Stomach (tissue), 8 donors: ENCODE measurements at regions not wholly inside any gene's neighbourhood (a gene's known extent, or its start where the extent isn't known, plus 50 kb on each side); places are given as distances from the start of the nearest gene placed in this dataset.

ENCODE experiments used
- DNase-seq, 2 donors: peaks; one replicate each; pipeline versions ENCODE4 v3.0.0 to v3.0.0-alpha.2; 2013 to 2019
- H3K27ac ChIP-seq, 5 donors: fragments of 200-600 bp in 4 of 5; sonication (generic) in 4 of 5; one replicate each; pipeline ENCODE4 v1.5.1; 2013 to 2019; ENCODE audit warnings: mild to moderate bottlenecking in 1 of 5, moderate library complexity in 1 of 5
- H3K27me3 ChIP-seq, 3 donors: fragments of 200-600 bp; sonication (generic); one replicate each; pipeline ENCODE4 v1.5.1; 2017 to 2019; ENCODE audit warnings: mixed run types in 1 of 3
- H3K36me3 ChIP-seq, 4 donors: fragments of 200-600 bp; sonication (generic); 1 replicate in 3 of 4; 2 replicates in 1 of 4; pipeline ENCODE4 v1.5.1; 2016 to 2019
- H3K4me1 ChIP-seq, 4 donors: fragments of 200-600 bp; sonication (generic); one replicate each; pipeline ENCODE4 v1.5.1; 2016 to 2019
- H3K4me3 ChIP-seq, 4 donors: fragments of 200-600 bp; sonication (generic) in 3 of 4; one replicate each; pipeline ENCODE4 v1.5.1; 2016 to 2019; ENCODE audit warnings: mild to moderate bottlenecking in 1 of 4
- H3K9me3 ChIP-seq, 4 donors: fragments of 200-600 bp; sonication (generic); one replicate each; pipeline ENCODE4 v1.5.1; 2016 to 2019
- CTCF ChIP-seq, 7 experiments: fragments of 450-650 bp in 4 of 7; fragments of 200-600 bp in 3 of 7; sonication (generic) in 3 of 7; IDR thresholded peaks; one replicate each; pipeline ENCODE4 v1.5.1; 2016 to 2019; ENCODE audit warnings: antibody characterized with exemption in 7 of 7, control low read depth in 2 of 7, mild to moderate bottlenecking in 1 of 7
- EP300 ChIP-seq: sonication (generic); formaldehyde crosslinking; IDR thresholded peaks from one replicate; pipeline ENCODE4 v1.6.1; 2017; ENCODE audit warnings: antibody characterized with exemption
- POLR2A ChIP-seq, 4 donors: fragments of 450-650 bp; IDR thresholded peaks; one replicate each; pipeline ENCODE4 v1.6.1; 2016; ENCODE audit warnings: antibody characterized with exemption in 4 of 4, control low read depth in 2 of 4, mild to moderate bottlenecking in 1 of 4, moderate library complexity in 1 of 4
- POLR2AphosphoS5 ChIP-seq, 3 donors: sonication (generic); formaldehyde crosslinking; IDR thresholded peaks; one replicate each; pipeline ENCODE4 v1.6.1; 2016; ENCODE audit warnings: antibody characterized with exemption in 3 of 3
- WGBS, 5 donors: extraction: QIAGEN DNeasy Blood & Tissue Kit in 3 of 5; methylation state at CpG; one replicate each; pipeline versions ENCODE4 v1.1.5 to v1.1.7; 2013 to 2018; 5-methylcytosine and 5-hydroxymethylcytosine counted together
- intact Hi-C: fragments of 100-400 bp; cut with DNase I; formaldehyde crosslinking; loops from one replicate; pipeline ENCODE4 v1.15.1; 2023; ENCODE audit warnings: low total_unique reads
- donor health status: healthy with polysubstance abuse.
- donor health status: Bipolar disorder and iron deficiency.
- donor health status: healthy.

GRCh38 chr7:46512891-46513413, 591.9 kb upstream of the IGFBP3 start:
- Histone ChIP-seq H3K4me3 (no peak overlapping the region), H3K9me3 (peaks cover 0 to 6% (median 3%) of the 10 kb centered on the region in 4 donors), H3K27ac (no peak overlapping the region), H3K4me1 (peaks cover 0 to 10% (median 6%) of the 10 kb centered on the region in 4 donors), H3K27me3 (no peaks in the 10 kb centered on the region), H3K36me3 (no peaks in the 10 kb centered on the region)
- DNase-seq: peak in 1 of 2 donors; percentile 52
- WGBS, 5 donors: 15 to 33% (median 27%) methylated on average over 4 of the region's 4 CpGs
- intact Hi-C loops: no loop called here
- TF ChIP-seq POLR2AphosphoS5 (IDR thresholded peaks at IDR 0.05) (peak in 2 of 3 donors; percentile 34 to 66), CTCF (IDR thresholded peaks at IDR 0.05) (no peak)

GRCh38 chr7:46511442-46512215, 590.6 kb upstream of the IGFBP3 start:
- Histone ChIP-seq H3K27me3 (no peaks in the 10 kb centered on the region), H3K4me3 (no peak overlapping the region), H3K9me3 (peaks cover 0 to 6% (median 3%) of the 10 kb centered on the region in 4 donors), H3K4me1 (peaks cover 0 to 10% (median 6%) of the 10 kb centered on the region in 4 donors), H3K27ac (no peak overlapping the region), H3K36me3 (no peaks in the 10 kb centered on the region)
- 51 to 84% (median 65%) methylated on average over 3 of the region's 3 CpGs for WGBS, 5 donors
- intact Hi-C loops: no loop called here
- DNase-seq: no peak
- no peak for TF ChIP-seq POLR2AphosphoS5 (IDR thresholded peaks at IDR 0.05)
- TF ChIP-seq CTCF (IDR thresholded peaks at IDR 0.05): no peak
- no peak for TF ChIP-seq POLR2A (IDR thresholded peaks at IDR 0.05)
- TF ChIP-seq EP300: no peak

- intact Hi-C loops: no loop called here
- WGBS, 5 donors: 51 to 77% (median 65%) methylated on average over 2 of the region's 2 CpGs
- Histone ChIP-seq H3K9me3 (peaks cover 0 to 17% (median 5%) of the 10 kb centered on the region in 4 donors), H3K27ac (no peak overlapping the region), H3K36me3 (no peaks in the 10 kb centered on the region), H3K4me3 (no peak overlapping the region), H3K4me1 (peaks cover 0 to 10% (median 5%) of the 10 kb centered on the region in 4 donors), H3K27me3 (no peaks in the 10 kb centered on the region)
- no peak for TF ChIP-seq CTCF (IDR thresholded peaks at IDR 0.05)
- TF ChIP-seq EP300: no peak
- TF ChIP-seq POLR2A (IDR thresholded peaks at IDR 0.05): no peak
- TF ChIP-seq POLR2AphosphoS5 (IDR thresholded peaks at IDR 0.05): no peak
- DNase-seq: no peak
These were observed 587.5 kb upstream of the IGFBP3 start for GRCh38 chr7:46508583-46508982.

GRCh38 chr7:46507560-46507959, 586.5 kb upstream of the IGFBP3 start:
- Histone ChIP-seq H3K27ac (no peak overlapping the region), H3K27me3 (no peaks in the 10 kb centered on the region), H3K4me1 (peaks cover 0 to under 1% (median 0%) of the 10 kb centered on the region in 4 donors), H3K36me3 (no peaks in the 10 kb centered on the region), H3K4me3 (no peak overlapping the region), H3K9me3 (peaks cover 0 to 17% (median 5%) of the 10 kb centered on the region in 4 donors)
- no peak for DNase-seq
- WGBS, 5 donors: 82 to 90% (median 86%) methylated on average over 4 of the region's 4 CpGs
- intact Hi-C loops: no loop called here
- TF ChIP-seq POLR2AphosphoS5 (IDR thresholded peaks at IDR 0.05) (no peak), CTCF (IDR thresholded peaks at IDR 0.05) (no peak), POLR2A (IDR thresholded peaks at IDR 0.05) (no peak), EP300 (no peak)
